22Rv1 (cell line): ENCODE measurements at regions not wholly inside any gene's neighbourhood (a gene's known extent, or its start where the extent isn't known, plus 50 kb on each side); places are given as distances from the start of the nearest gene placed in this dataset.

Experiments used
- CTCF ChIP-seq: fragments of 450-650 bp; IDR thresholded peaks from 2 replicates; pipeline ENCODE4 v1.5.1; 2017; ENCODE audit warnings: mild to moderate bottlenecking
- ZFX ChIP-seq: fragments of 450-650 bp; IDR thresholded peaks from 2 replicates; pipeline ENCODE4 v1.6.1; 2017; ENCODE audit warnings: antibody characterized with exemption, borderline replicate concordance

GRCh38 chr11:97621282-97621681 is 1231.5 kb downstream of the JRKL start:
- TF ChIP-seq CTCF (no peak), ZFX (no peak)
